GM10266 (cell line): ENCODE measurements at regions not wholly inside any gene's neighbourhood (a gene's known extent, or its start where the extent isn't known, plus 50 kb on each side); places are given as distances from the start of the nearest gene placed in this dataset.

Experiments
- DNase-seq: peaks from one replicate; pipeline ENCODE4 v3.0.0; 2012; ENCODE audit errors: extremely low spot score
- CTCF ChIP-seq: IDR thresholded peaks from 2 replicates; pipeline ENCODE4 v1.5.1; 2012; ENCODE audit warnings: mild to moderate bottlenecking, low read depth; ENCODE audit not compliant: control insufficient read depth, insufficient read depth; ENCODE audit errors: missing control alignments

GRCh38 chr5:168165977-168166376 is 125.5 kb upstream of the WWC1 start:
- no peak for TF ChIP-seq CTCF
- no peak for DNase-seq

DNA sequence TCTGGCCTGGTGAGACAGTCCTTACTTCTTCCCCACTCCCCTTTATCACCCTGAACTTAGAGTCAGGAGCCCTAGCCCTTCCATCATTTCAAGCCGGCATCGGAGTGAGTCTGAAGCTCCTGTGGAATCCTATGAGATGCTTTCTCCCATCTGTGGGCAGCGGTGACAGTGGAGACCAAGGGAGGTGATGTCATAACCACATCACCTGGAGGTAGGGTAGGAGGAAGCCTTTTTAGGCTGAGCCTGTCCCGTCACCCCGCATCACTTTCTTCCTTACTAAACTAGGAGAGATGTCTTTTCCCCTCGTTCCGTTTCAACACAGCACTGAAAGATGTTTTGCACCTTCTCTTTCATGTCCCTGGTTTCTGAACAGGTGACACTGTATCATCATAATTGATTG is 124.1 kb upstream of the WWC1 start:
- no peak for TF ChIP-seq CTCF
- DNase-seq = no peak

DNA sequence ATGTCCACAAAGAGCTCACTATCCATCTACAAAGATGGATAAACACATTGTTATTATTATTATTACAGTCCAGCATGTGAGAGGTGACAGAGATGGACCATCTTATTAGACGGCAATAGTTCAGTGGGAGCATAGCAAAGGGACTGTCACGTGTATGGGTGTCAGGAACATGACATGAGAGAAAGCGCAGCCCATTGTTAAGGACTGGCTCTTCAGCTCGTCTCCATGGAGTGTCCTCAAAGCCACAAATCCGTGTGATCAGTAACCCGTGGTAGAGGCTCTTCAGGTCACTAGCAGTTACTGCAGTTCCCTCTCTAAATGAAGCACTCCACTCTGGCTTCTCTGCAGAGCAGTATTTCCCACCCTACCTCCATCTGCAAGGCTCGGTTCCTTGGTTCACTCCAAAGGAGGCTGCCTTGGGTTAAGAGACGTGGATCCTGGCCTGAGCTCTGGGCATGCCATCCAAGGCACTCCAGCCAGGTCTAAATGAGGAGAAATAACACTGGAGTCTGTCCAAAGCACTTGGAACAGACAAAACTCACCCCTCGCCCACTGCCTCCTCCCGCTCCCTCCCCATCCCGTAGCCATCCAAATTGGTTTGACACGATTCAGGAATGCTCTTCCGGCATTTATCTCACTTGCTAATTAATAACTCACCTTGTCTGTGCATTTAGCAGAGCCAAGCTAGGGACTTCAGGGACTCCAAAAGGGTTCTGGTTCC is 122.3 kb upstream of the WWC1 start:
- TF ChIP-seq CTCF = no peak
- no peak for DNase-seq

GRCh38 chr5:168169791-168170190 is 121.7 kb upstream of the WWC1 start:
- DNase-seq = no peak
- TF ChIP-seq CTCF = no peak

DNA sequence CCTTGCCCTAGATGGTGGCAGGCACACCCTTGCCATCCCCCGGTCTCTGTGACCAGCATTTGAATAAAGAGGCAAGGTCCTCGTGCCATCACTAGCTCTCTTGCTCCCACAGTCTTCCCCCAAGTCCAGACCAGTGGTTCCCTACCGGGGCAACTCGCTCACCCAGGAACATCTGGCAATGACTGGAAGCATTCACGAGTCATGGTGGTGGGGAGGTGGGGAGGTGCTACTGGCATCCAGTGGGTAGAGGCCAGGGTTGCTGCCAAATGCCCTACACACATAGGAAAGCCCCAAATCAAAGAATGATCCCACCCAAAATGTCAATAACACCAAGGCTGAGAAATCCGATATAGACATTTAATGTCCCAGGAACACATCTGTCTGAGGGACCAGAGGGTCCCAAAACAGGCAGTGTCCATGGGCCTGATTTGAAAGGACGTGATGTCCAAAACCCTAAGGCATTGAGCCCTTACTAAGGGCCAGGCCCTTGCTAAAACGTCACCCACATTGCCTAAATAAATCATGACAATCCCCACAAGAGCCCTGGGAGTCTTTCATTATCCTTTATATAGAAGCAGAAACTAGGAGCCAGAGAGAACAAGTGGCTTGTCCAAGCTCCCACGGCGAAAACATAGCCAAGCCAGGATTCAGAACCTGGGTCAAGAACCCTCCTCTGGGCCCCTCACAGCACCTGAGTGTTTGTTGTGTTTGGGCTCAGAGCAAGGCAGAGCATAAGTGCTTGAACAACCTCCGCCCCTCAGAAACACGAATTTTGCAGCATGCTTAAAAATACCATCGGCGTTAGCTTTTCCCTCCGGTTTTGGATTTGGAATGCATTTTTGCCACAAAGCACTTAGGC is 119.3 kb upstream of the WWC1 start:
- TF ChIP-seq CTCF = no peak
- no peak for DNase-seq

- no peak for TF ChIP-seq CTCF
- no peak for DNase-seq
These were observed 118.7 kb upstream of the WWC1 start for GRCh38 chr5:168172760-168173223.

DNA sequence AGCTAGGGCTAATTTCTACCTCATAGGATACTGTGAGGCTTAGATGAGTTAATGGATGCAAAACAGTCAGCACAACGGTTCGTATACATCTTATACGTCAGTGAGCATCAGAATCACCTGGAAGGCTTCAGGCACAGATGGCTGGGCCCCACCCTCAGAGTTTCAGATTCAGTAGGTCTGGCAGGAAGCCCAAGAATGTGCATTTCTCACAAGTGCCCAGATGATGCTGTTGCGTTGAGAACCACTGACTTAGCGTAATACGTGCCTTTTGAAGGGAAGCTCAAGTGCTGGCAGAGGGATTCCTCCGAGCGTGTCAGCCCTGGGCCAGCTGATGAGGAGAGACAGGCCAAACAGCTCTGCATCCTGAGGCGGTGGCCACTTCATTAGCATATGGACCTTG is 117.1 kb upstream of the WWC1 start:
- DNase-seq = no peak
- no peak for TF ChIP-seq CTCF
